Skeletal muscle tissue (tissue), 3 donors: ENCODE measurements at regions not wholly inside any gene's neighbourhood (a gene's known extent, or its start where the extent isn't known, plus 50 kb on each side); places are given as distances from the start of the nearest gene placed in this dataset.

Source experiments
- H3K27ac ChIP-seq: one replicate; pipeline ENCODE4 v1.7.0; 2013; ENCODE audit warnings: mild to moderate bottlenecking, low read depth, low read length, inconsistent platforms
- H3K27me3 ChIP-seq, 3 donors: one replicate each; pipeline ENCODE4 v1.7.0; 2013; ENCODE audit warnings: low read length in 3 of 3; ENCODE audit not compliant: control insufficient read depth in 3 of 3, insufficient read depth in 3 of 3
- H3K36me3 ChIP-seq, 3 donors: one replicate each; pipeline ENCODE4 v1.7.0; 2013; ENCODE audit warnings: low read length in 3 of 3; ENCODE audit not compliant: control insufficient read depth in 3 of 3, insufficient read depth in 3 of 3
- H3K4me1 ChIP-seq, 3 donors: one replicate each; pipeline ENCODE4 v1.7.0; 2013; ENCODE audit warnings: low read length in 3 of 3, mild to moderate bottlenecking in 3 of 3; ENCODE audit not compliant: control insufficient read depth in 3 of 3, insufficient read depth in 3 of 3
- H3K4me3 ChIP-seq, 3 donors: one replicate each; pipeline ENCODE4 v1.7.0; 2013; ENCODE audit warnings: low read length in 3 of 3
- H3K9ac ChIP-seq, 3 donors: one replicate each; pipeline ENCODE4 v1.7.0; 2013; ENCODE audit warnings: low read length in 3 of 3, mild to moderate bottlenecking in 3 of 3, moderate library complexity in 2 of 3, low read depth in 1 of 3
- H3K9me3 ChIP-seq, 3 donors: one replicate each; pipeline ENCODE4 v1.7.0; 2013; ENCODE audit warnings: low read length in 3 of 3; ENCODE audit not compliant: control insufficient read depth in 3 of 3
- donor health status: Osteomylitis.

DNA sequence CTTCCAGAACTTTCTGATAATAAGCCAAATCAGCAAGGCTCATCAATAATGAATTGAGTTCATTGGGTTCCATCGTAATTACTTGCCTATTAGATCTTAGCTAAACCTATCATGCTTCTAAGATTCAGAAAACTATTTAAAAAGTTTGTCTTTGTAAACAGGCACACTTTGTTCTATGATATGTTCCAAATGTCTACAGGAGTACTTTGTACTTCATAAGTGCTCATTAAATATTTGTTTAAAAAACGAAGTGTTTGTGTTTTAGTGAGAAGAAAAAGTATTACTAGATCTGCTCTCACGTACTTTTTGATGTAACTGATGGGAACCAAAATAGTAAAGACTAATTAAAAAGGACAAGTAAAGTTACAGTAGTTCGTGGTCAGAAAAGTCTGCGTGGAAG lies 172.8 kb upstream of the FLRT2 start:
- H3K9ac ChIP-seq: no peak overlapping the region
- H3K9me3 ChIP-seq: peaks cover 0 to 4% (median 0%) of the 10 kb centered on the region in 3 donors
- H3K4me3 ChIP-seq: no peak overlapping the region
- no peaks in the 10 kb centered on the region for H3K4me1 ChIP-seq
- no peaks in the 10 kb centered on the region for H3K27me3 ChIP-seq
- no peak overlapping the region for H3K27ac ChIP-seq
- no peaks in the 10 kb centered on the region for H3K36me3 ChIP-seq

DNA sequence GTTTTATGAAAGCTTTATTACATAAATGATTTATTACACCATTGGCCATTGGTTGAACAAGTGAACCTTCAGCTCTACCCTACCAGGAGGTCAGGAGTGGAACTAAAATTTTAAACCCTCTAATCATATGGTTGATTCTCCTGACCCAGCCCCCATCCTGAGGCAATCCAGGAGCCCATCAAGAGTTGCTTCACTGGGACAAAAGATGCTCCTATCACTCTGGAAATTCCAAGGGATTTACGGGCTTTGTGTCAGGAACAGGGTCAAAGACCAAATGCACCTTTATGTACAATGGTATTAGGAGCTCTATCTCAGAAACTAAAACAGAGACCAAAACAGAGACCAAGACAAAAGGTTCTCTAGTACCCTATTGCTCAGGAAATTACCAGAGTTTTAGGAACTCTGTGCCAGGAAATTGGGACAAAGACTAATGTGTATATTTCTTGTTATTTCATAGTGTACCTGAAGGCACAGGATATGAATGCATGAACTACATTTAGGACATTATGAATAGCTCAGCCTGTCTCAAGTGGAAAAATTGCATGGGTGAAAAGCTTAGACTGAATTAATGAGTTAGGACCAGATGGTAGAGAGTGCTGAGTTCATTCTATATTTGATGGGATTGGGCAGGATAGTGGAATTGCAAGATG lies 171.7 kb upstream of the FLRT2 start:
- Histone ChIP-seq H3K27me3 (no peaks in the 10 kb centered on the region), H3K9ac (no peak overlapping the region), H3K9me3 (peaks cover 0 to 4% (median 0%) of the 10 kb centered on the region in 3 donors), H3K27ac (no peak overlapping the region), H3K4me1 (no peaks in the 10 kb centered on the region), H3K4me3 (no peak overlapping the region), H3K36me3 (no peaks in the 10 kb centered on the region)

DNA sequence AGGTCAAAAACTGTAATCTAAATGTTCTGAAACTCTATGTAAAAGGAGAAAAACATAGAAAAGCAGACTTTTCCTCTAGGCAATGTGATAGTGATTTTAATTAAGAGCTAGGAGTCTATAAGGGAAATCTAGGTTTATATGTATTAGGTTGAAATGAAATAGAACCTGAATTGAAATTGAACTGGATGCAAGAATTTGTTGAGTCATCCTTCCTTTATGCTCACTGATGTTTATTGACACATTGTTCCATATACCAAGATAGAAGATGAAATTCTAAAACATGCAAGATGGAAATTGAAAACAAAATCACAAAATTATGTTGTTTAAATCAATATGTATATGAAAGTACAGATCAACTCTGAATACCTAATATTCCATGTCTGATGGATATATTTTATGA lies 170.4 kb upstream of the FLRT2 start:
- Histone ChIP-seq H3K4me1 (no peaks in the 10 kb centered on the region), H3K9me3 (no peaks in the 10 kb centered on the region), H3K27me3 (no peaks in the 10 kb centered on the region), H3K4me3 (no peak overlapping the region), H3K9ac (no peak overlapping the region), H3K27ac (no peak overlapping the region), H3K36me3 (no peaks in the 10 kb centered on the region)

DNA sequence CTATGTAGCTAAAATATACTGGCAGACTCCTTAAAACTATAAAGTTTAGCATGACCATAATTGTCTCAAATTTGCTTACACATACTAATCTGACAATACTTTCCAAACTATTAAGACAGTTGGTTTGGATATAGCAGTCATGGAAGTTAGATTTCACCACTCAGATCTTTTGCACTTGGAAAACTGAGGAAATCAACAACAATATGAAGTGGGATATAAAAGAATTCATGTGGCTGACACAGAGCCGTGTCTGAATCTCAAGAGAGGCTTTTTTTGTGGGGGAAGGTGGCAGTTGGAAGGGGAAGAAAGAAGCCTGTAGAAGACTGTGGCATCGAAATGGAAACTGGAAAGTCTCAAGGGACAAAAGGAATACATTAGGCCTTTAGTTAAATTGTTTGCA lies 166.6 kb upstream of the FLRT2 start:
- no peak overlapping the region for H3K27ac ChIP-seq
- H3K4me1 ChIP-seq: no peaks in the 10 kb centered on the region
- H3K27me3 ChIP-seq: no peaks in the 10 kb centered on the region
- H3K4me3 ChIP-seq: no peak overlapping the region
- H3K9ac ChIP-seq: no peak overlapping the region
- no peaks in the 10 kb centered on the region for H3K9me3 ChIP-seq
- no peaks in the 10 kb centered on the region for H3K36me3 ChIP-seq

DNA sequence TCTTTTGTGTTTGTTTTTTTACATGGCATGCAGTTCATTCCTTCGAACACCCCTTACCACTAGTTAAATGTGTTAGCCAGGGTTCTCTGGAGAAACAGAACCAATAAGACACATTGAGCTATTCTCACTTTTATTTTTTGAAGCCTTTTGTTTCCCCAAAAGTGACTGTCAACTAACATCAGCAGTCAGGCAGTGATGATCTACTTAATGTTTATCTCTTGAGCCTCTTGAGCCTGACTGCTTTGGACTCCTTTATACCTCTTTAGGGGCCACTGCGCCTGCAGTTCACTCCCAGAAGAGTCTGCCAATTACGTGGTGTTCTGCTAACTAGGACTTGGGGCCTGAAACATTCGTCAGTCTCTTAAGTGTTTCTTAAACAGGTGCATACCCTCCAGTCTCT lies 163.7 kb upstream of the FLRT2 start:
- no peaks in the 10 kb centered on the region for H3K4me1 ChIP-seq
- H3K27me3 ChIP-seq: no peaks in the 10 kb centered on the region
- H3K9ac ChIP-seq: no peak overlapping the region
- no peaks in the 10 kb centered on the region for H3K9me3 ChIP-seq
- no peaks in the 10 kb centered on the region for H3K36me3 ChIP-seq
- H3K27ac ChIP-seq: no peak overlapping the region
- no peak overlapping the region for H3K4me3 ChIP-seq

DNA sequence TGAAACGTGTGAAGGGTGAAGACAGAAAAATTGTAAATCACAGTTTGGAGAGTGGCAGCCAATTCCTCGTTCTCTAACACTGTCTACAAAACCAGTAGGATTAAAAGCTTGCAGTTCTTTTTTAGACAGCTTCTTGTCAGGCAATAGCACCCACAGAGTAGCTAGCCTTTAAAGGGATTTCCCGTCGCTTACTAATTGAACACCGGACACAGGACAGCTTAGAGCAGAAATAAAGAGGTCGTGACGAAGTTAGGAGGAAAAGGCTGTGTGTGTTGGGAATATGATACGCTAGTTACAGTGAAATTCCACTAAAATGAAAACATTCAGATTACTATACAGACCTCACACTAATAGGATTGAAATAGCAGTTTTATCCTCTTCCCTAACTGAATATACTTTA lies 149.1 kb upstream of the FLRT2 start:
- Histone ChIP-seq H3K4me1 (no peaks in the 10 kb centered on the region), H3K27ac (no peak overlapping the region), H3K9ac (no peak overlapping the region), H3K9me3 (no peaks in the 10 kb centered on the region), H3K4me3 (peak overlapping the region in 1 of 3 donors; percentile 21), H3K27me3 (no peaks in the 10 kb centered on the region), H3K36me3 (no peaks in the 10 kb centered on the region)

DNA sequence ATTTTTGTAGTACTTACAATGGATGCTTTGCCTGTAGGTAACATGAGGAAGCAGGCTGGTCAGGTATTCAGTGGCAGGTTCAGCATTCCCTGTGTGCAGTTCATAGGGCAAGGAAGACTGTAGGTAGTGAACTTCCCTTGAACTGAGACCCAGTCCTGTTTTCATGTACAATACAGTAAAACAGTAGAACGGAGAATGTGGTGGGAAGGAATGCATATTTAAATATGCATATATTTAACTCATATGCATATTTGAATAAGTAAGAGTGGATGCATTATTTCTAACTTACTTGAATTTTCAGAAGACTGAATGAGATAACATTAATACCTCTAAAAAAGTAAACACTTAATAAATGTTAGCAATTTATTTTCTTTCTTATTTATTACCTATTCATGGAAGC lies 147.6 kb upstream of the FLRT2 start:
- Histone ChIP-seq H3K27ac (no peak overlapping the region), H3K36me3 (no peaks in the 10 kb centered on the region), H3K4me3 (no peak overlapping the region), H3K9me3 (no peaks in the 10 kb centered on the region), H3K9ac (no peak overlapping the region), H3K27me3 (no peaks in the 10 kb centered on the region), H3K4me1 (no peaks in the 10 kb centered on the region)

DNA sequence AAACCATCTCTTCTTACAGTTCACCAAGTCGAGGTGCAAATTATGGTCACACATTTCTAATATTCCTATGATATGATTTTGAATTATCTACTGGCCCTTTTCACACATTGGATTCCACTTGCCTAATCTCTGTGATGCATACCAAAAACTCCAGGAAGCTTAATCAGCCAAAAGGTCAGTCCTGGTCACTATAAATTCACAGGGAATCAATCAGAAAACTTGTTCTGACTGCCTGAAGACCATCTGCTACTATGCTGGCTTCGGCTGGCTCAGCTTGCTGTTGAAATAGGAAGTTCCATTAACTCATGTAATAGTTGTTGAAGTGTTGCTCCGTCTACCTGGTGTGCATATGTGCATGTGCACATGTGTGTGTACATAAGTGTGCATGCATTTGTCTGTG lies 142.8 kb upstream of the FLRT2 start:
- Histone ChIP-seq H3K27me3 (no peaks in the 10 kb centered on the region), H3K36me3 (no peaks in the 10 kb centered on the region), H3K27ac (no peak overlapping the region), H3K9me3 (no peaks in the 10 kb centered on the region), H3K9ac (no peak overlapping the region), H3K4me1 (no peaks in the 10 kb centered on the region), H3K4me3 (no peak overlapping the region)

DNA sequence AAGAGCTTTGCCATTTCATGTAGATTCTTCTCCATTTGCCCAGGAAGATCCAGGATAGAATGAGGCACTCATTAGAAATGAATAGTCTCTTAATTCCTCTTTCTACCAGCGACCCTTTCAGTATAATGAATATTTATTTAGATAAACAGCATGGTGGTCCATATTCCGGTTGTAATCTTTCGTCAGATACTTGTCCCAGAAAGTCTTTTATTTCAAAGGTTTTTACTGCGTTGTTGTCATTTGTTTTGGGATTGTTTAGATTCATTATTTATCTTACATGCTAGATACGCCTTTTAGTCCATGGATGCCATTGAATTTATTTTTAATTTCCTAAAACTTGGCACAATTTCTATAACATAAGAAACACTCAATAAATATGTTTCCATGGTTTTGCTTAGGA lies 139.7 kb upstream of the FLRT2 start:
- no peaks in the 10 kb centered on the region for H3K9me3 ChIP-seq
- H3K27ac ChIP-seq: no peak overlapping the region
- H3K27me3 ChIP-seq: no peaks in the 10 kb centered on the region
- H3K36me3 ChIP-seq: no peaks in the 10 kb centered on the region
- no peak overlapping the region for H3K9ac ChIP-seq
- no peak overlapping the region for H3K4me3 ChIP-seq
- no peaks in the 10 kb centered on the region for H3K4me1 ChIP-seq

DNA sequence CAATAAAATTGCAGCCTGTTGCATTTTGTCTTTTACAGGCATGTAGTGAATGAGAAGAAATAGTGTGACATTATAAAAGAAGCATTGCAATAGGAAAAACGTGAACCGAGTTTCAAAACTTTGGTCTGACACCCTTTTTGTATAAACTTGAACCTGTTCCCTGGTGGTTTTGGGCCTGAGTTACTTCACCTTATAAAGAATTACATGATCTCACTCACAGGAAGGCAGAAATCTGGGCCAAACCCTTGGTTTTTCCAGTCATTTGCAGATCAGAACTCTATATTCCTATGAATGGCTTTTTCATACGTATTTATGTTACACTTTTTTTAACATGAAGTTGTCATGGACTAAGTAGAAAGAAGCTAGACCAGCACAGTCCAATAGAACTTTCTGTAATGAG lies 138.5 kb upstream of the FLRT2 start:
- Histone ChIP-seq H3K9me3 (no peaks in the 10 kb centered on the region), H3K27ac (no peak overlapping the region), H3K36me3 (no peaks in the 10 kb centered on the region), H3K27me3 (no peaks in the 10 kb centered on the region), H3K4me3 (no peak overlapping the region), H3K4me1 (no peaks in the 10 kb centered on the region), H3K9ac (no peak overlapping the region)

DNA sequence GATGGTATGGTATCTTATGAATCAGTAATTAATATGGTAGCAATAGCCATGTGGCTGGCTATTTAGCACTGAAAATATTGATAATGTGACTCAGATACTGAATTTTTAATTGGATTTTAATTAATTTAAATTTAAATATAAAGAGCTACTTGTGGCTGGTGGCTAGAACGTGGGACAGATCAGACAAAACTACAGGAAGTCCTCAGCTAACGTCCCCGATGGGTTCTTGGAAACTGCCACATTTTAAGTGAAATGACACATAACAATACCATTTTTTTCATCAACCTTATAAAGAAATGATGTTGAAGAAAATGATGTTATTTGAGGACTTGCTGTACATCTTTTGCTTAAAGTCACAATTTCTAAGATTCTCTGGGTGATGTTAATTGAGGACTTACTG lies 138.1 kb upstream of the FLRT2 start:
- H3K9me3 ChIP-seq: no peaks in the 10 kb centered on the region
- no peaks in the 10 kb centered on the region for H3K4me1 ChIP-seq
- H3K4me3 ChIP-seq: no peak overlapping the region
- H3K27me3 ChIP-seq: no peaks in the 10 kb centered on the region
- H3K9ac ChIP-seq: no peak overlapping the region
- H3K36me3 ChIP-seq: no peaks in the 10 kb centered on the region
- no peak overlapping the region for H3K27ac ChIP-seq
